ENCODE measurements at regions not wholly inside any gene's neighbourhood (a gene's known extent, or its start where the extent isn't known, plus 50 kb on each side); places are given as distances from the start of the nearest gene placed in this dataset.

DNA sequence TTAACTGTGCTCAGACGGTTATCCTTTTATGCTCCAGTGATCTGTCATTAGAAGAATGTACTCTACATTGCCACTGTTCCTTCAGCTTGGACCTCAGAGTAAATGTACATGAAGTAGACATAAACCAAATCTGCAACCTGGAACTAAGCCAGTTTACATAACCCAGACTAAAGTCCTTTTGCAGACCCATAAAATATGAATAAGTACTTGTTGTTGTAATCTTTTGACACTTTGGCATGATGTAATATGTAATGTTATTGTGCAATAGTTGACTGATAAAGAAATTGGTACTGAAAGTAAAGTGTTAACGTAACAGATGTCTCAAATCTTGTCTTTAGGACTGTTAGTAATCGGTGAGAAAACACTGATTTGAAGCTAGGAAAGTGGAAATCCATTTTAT lies 115.8 kb upstream of the SORCS1 start:
- no peak overlapping the region for H3K4me2 ChIP-seq (ENCODE audit: low read depth, low read length)
- H2AFZ ChIP-seq (replicated peaks; ENCODE audit: low read length, poor library complexity), result no peak overlapping the region
- no peak overlapping the region for H3K4ac ChIP-seq (ENCODE audit: low read depth, low read length)
- no TSS peak for BruUV-seq (replicated peaks)
- intact Hi-C loops (cut with micrococcal nuclease), result no loop called here
- dilution Hi-C loops (cut with HindIII; ENCODE audit: low sequenced_read_pairs, unreplicated experiment), result no loop called here
- no peaks in the 10 kb centered on the region for H4K20me1 ChIP-seq (ENCODE audit: insufficient read depth, low read length)
- H4K5ac ChIP-seq (ENCODE audit: low read depth, low read length), result no peak overlapping the region
- no peak overlapping the region for H2BK15ac ChIP-seq (ENCODE audit: low read depth, low read length)
- TF ChIP-seq CEBPB (IDR thresholded peaks at IDR 0.05; ENCODE audit: low read depth, low read length) (peak; percentile 88), CHD1 (IDR thresholded peaks at IDR 0.05; ENCODE audit: low read depth, low read length) (no peak)
- TF ChIP-seq, protein P1, sequence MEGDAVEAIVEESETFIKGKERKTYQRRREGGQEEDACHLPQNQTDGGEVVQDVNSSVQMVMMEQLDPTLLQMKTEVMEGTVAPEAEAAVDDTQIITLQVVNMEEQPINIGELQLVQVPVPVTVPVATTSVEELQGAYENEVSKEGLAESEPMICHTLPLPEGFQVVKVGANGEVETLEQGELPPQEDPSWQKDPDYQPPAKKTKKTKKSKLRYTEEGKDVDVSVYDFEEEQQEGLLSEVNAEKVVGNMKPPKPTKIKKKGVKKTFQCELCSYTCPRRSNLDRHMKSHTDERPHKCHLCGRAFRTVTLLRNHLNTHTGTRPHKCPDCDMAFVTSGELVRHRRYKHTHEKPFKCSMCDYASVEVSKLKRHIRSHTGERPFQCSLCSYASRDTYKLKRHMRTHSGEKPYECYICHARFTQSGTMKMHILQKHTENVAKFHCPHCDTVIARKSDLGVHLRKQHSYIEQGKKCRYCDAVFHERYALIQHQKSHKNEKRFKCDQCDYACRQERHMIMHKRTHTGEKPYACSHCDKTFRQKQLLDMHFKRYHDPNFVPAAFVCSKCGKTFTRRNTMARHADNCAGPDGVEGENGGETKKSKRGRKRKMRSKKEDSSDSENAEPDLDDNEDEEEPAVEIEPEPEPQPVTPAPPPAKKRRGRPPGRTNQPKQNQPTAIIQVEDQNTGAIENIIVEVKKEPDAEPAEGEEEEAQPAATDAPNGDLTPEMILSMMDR (conservative IDR thresholded peaks at IDR 0.05; ENCODE audit: low read depth, low read length), result no peak
- WGBS, 2 experiments (ENCODE audit: extremely low coverage in 2 of 2, insufficient read length in 1 of 2), result no CpG with 5 or more reads among the region's 3 CpGs
- H2AK5ac ChIP-seq (ENCODE audit: low read depth, low read length), result no peak overlapping the region
- ChIA-PET CTCF (no interaction called here), POLR2A (ENCODE audit: unreplicated experiment) (no interaction called here)
- DNase-seq (no peak), ATAC-seq (ENCODE audit: low read depth) (no peak)
- H3K4me1 ChIP-seq (ENCODE audit: control insufficient read depth, insufficient read depth, low read length), result no peaks in the 10 kb centered on the region
- H2BK20ac ChIP-seq (ENCODE audit: low read depth, low read length), result no peak overlapping the region
- H2BK120ac ChIP-seq (ENCODE audit: low read depth, low read length), result no peak overlapping the region
- no peak overlapping the region for H3K14ac ChIP-seq (replicated peaks; ENCODE audit: low read depth, low read length)
- no peak overlapping the region for H4K8ac ChIP-seq (ENCODE audit: low read depth in 2 of 2, low read length in 2 of 2)
- no peak overlapping the region for H3K27ac ChIP-seq (ENCODE audit: insufficient read depth, low read length)
- H4K91ac ChIP-seq (ENCODE audit: insufficient read depth, low read depth, low read length), result no peak overlapping the region
- in situ Hi-C loops (cut with MboI; ENCODE audit: low sequenced_read_pairs), result no loop called here
- no peaks in the 10 kb centered on the region for H3K27me3 ChIP-seq (ENCODE audit: control insufficient read depth, insufficient read depth, low read length)
- H3K56ac ChIP-seq (ENCODE audit: extremely low read depth, insufficient read depth, low read length), result no peak overlapping the region
- H3K4me3 ChIP-seq (ENCODE audit: insufficient read depth, low read depth, low read length), result no peak overlapping the region
- H3K23ac ChIP-seq (ENCODE audit: low read depth, low read length), result no peak overlapping the region
- H3K36me3 ChIP-seq (ENCODE audit: control insufficient read depth, insufficient read depth, low read length), result no peaks in the 10 kb centered on the region
- no peak overlapping the region for H2BK5ac ChIP-seq (ENCODE audit: low read depth, low read length, poor library complexity, severe bottlenecking)
- H3K9me3 ChIP-seq (ENCODE audit: control insufficient read depth, insufficient read depth, low read length), result peaks cover under 1% of the 10 kb centered on the region; the same call in 1 of the 2 replicates
- H2AK9ac ChIP-seq (replicated peaks; ENCODE audit: low read depth, low read length, poor library complexity), result no peak overlapping the region
- H3K9me1 ChIP-seq (ENCODE audit: insufficient read depth, low read length), result no peaks in the 10 kb centered on the region
- no peak overlapping the region for H3K18ac ChIP-seq (ENCODE audit: low read depth, low read length)
- H3K79me1 ChIP-seq (ENCODE audit: low read depth in 1 of 2, low read length in 2 of 2), result no peaks in the 10 kb centered on the region
- no peak overlapping the region for H3K9ac ChIP-seq (ENCODE audit: low read depth, low read length)

Measured in IMR-90 (cell line).